DOHH2 (cell line): ENCODE measurements at regions not wholly inside any gene's neighbourhood (a gene's known extent, or its start where the extent isn't known, plus 50 kb on each side); places are given as distances from the start of the nearest gene placed in this dataset.

Experiments
- H3F3A ChIP-seq: fragments of 200-600 bp; sonication (generic), shearing (Covaris generic); 2 replicates; pipeline ENCODE4 v1.6.0; 2016; ENCODE audit warnings: antibody characterized with exemption, mild to moderate bottlenecking; ENCODE audit not compliant: control insufficient read depth, insufficient read depth
- H3K27ac ChIP-seq: fragments of 200-600 bp; sonication (generic); 2 replicates; pipeline ENCODE4 v1.5.1; 2014; ENCODE audit warnings: low read depth, mild to moderate bottlenecking, low read length, moderate library complexity
- H3K27me3 ChIP-seq: fragments of 200-600 bp; sonication (generic); 2 replicates; pipeline ENCODE4 v1.6.1; 2014; ENCODE audit warnings: mild to moderate bottlenecking, low read length, mixed read lengths; ENCODE audit not compliant: control insufficient read depth
- H3K36me3 ChIP-seq: fragments of 200-600 bp; sonication (generic); 2 replicates; pipeline ENCODE4 v1.6.1; 2014; ENCODE audit warnings: mild to moderate bottlenecking, low read length, moderate library complexity, mixed read lengths; ENCODE audit not compliant: control insufficient read depth
- H3K4me1 ChIP-seq: fragments of 200-600 bp; sonication (generic); 2 replicates; pipeline ENCODE4 v1.6.1; 2014; ENCODE audit warnings: mild to moderate bottlenecking, low read length, mixed read lengths; ENCODE audit not compliant: control insufficient read depth
- H3K4me2 ChIP-seq: fragments of 200-600 bp; sonication (generic); 2 replicates; pipeline ENCODE4 v1.6.0; 2014; ENCODE audit warnings: mild to moderate bottlenecking, low read length, moderate library complexity
- H3K4me3 ChIP-seq: fragments of 200-600 bp; sonication (generic); 2 replicates; pipeline ENCODE4 v1.5.1; 2014; ENCODE audit warnings: mild to moderate bottlenecking, low read length, mixed read lengths
- H3K79me2 ChIP-seq: fragments of 200-600 bp; sonication (generic); 2 replicates; pipeline ENCODE4 v1.6.1; 2014; ENCODE audit warnings: mild to moderate bottlenecking, low read length, mixed read lengths; ENCODE audit not compliant: control insufficient read depth
- H3K9me2 ChIP-seq: fragments of 200-600 bp; sonication (generic); replicated peaks from 2 replicates; pipeline ENCODE4 v1.6.1; 2014; ENCODE audit warnings: mild to moderate bottlenecking, low read length, mixed read lengths; ENCODE audit not compliant: control insufficient read depth
- H3K9me3 ChIP-seq: fragments of 200-600 bp; sonication (generic); 2 replicates; pipeline ENCODE4 v1.6.1; 2014; ENCODE audit warnings: antibody characterized with exemption, low read length, mixed read lengths; ENCODE audit not compliant: control insufficient read depth, insufficient read depth
- H4K20me1 ChIP-seq: fragments of 200-600 bp; sonication (generic); 2 replicates; pipeline ENCODE4 v1.6.0; 2014; ENCODE audit warnings: low read depth, mild to moderate bottlenecking, antibody characterized with exemption, low read length, moderate library complexity; ENCODE audit not compliant: control insufficient read depth, insufficient read depth
- EZH2phosphoT487 ChIP-seq: fragments of 200-600 bp; sonication (generic); IDR thresholded peaks from 2 replicates; pipeline ENCODE4 v1.6.1; 2017; ENCODE audit warnings: borderline replicate concordance, mild to moderate bottlenecking, antibody characterized with exemption, low read length, moderate library complexity, mixed read lengths
- TF ChIP-seq, protein P1 (sequence below): fragments of 200-600 bp; sonication (generic); IDR thresholded peaks from one replicate; pipeline ENCODE4 v1.5.1; 2014; ENCODE audit warnings: antibody characterized with exemption, mild to moderate bottlenecking, low read depth, low read length; ENCODE audit not compliant: poor library complexity, severe bottlenecking

DNA sequence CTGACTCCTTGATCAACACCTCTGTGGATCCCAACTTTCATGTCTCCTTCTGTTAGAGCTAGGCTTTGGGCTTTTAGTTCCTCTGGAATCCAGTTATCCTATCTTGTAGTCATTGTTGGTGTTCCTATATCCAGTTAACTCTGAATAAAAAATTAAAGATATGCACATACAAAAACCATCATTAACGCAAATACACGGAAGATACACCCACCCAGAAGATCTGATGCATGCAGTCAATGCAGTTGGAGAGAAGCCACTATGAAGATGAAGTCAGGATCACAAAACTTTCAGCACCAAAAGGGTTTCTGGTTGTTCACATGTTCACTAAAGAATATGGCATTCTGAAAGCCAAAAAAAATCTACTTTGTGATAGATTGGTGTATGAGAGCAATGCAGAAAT lies 123.6 kb upstream of the LHX8 start:
- Histone ChIP-seq H3K4me3 (no peak overlapping the region), H3K9me3 (no peaks in the 10 kb centered on the region), H3K27me3 (no peaks in the 10 kb centered on the region), H3K4me2 (no peak overlapping the region), H3K36me3 (no peaks in the 10 kb centered on the region), H3K4me1 (0 out of 2 replicates have a peak, but pooled peaks cover 4% of the 10 kb centered on the region), H3F3A (no peaks in the 10 kb centered on the region), H3K9me2 (no peaks in the 10 kb centered on the region), H3K27ac (no peak overlapping the region), H4K20me1 (no peaks in the 10 kb centered on the region), H3K79me2 (no peaks in the 10 kb centered on the region)
- no peak for TF ChIP-seq EZH2phosphoT487
- TF ChIP-seq, protein P1, sequence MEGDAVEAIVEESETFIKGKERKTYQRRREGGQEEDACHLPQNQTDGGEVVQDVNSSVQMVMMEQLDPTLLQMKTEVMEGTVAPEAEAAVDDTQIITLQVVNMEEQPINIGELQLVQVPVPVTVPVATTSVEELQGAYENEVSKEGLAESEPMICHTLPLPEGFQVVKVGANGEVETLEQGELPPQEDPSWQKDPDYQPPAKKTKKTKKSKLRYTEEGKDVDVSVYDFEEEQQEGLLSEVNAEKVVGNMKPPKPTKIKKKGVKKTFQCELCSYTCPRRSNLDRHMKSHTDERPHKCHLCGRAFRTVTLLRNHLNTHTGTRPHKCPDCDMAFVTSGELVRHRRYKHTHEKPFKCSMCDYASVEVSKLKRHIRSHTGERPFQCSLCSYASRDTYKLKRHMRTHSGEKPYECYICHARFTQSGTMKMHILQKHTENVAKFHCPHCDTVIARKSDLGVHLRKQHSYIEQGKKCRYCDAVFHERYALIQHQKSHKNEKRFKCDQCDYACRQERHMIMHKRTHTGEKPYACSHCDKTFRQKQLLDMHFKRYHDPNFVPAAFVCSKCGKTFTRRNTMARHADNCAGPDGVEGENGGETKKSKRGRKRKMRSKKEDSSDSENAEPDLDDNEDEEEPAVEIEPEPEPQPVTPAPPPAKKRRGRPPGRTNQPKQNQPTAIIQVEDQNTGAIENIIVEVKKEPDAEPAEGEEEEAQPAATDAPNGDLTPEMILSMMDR: no peak

DNA sequence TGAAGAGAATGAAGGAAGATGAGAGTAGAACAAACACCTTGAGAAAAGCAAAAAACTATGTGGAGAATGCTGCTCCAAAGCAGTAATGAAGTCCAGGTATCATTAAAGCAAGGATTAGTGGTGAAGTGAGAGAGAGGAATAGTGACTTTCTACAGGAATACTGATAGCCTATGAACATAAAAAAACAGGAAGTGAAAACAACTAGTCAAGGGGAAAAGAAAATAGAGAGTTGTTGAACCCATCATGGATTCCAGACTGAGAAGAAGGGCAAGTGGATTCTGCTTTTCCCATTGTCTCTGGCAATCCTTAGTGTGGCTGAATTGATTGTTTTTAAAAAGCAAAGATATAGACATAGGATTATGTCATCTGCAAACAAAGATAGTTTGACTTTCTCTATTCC lies 119.9 kb upstream of the LHX8 start:
- H4K20me1 ChIP-seq: no peaks in the 10 kb centered on the region
- no peaks in the 10 kb centered on the region for H3K36me3 ChIP-seq

DNA sequence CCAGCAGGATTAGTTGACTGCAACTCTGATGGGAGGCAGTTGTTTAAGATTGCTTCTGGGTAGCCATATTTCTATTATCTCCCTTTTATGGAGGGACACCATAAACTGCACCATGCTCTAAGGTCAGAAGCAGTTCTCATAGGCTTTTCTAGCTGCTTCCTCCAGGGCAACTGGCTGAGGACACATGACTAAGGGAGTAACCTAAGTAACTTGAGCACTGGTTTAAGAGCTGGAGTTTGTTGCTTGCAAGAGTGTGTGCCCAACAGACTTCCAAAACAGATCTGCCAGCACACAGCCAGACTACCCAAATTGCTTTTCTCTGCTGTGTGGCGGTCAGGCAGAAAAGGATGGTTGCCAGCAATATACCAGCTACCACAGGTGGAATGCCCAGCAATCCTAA lies 111.2 kb upstream of the LHX8 start:
- Histone ChIP-seq H3K27ac (no peak overlapping the region), H3K4me3 (no peak overlapping the region), H3F3A (no peaks in the 10 kb centered on the region), H3K9me2 (no peaks in the 10 kb centered on the region), H3K9me3 (no peaks in the 10 kb centered on the region), H3K4me2 (no peak overlapping the region), H4K20me1 (no peaks in the 10 kb centered on the region), H3K4me1 (no peaks in the 10 kb centered on the region), H3K36me3 (no peaks in the 10 kb centered on the region), H3K27me3 (no peaks in the 10 kb centered on the region), H3K79me2 (no peaks in the 10 kb centered on the region)
- TF ChIP-seq EZH2phosphoT487: no peak
- TF ChIP-seq, protein P1: no peak

More for the DNA sequence above, 119.9 kb upstream of the LHX8 start:
- no peaks in the 10 kb centered on the region for H3K9me2 ChIP-seq
- no peak overlapping the region for H3K4me2 ChIP-seq
- no peak overlapping the region for H3K4me3 ChIP-seq
- no peaks in the 10 kb centered on the region for H3K79me2 ChIP-seq
- H3K27me3 ChIP-seq: no peaks in the 10 kb centered on the region
- no peaks in the 10 kb centered on the region for H3F3A ChIP-seq
- 0 out of 2 replicates have a peak, but pooled peaks cover 4% of the 10 kb centered on the region for H3K4me1 ChIP-seq
- no peak overlapping the region for H3K27ac ChIP-seq
- TF ChIP-seq, protein P1: no peak
- no peak for TF ChIP-seq EZH2phosphoT487
- no peaks in the 10 kb centered on the region for H3K9me3 ChIP-seq

DNA sequence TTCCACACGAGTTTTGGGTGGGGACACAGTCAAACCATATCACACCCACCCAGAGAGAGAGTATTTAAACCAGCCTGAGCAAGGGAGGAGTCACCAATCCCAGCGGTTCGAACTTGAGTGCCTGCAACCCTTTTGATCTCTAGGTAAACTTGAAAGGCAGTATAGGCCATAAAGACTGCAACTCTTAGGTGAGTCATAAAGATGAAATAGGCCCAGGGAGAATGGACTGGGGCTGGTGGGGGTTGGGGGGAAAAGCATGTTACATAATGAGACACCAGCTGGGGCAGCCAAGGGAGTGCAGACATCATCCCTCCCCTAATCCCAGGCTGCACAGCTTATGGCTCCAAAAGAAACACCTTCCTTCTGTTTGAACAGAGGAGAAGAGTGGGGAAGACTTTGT lies 99.8 kb upstream of the LHX8 start:
- Histone ChIP-seq H3K79me2 (no peaks in the 10 kb centered on the region), H3K36me3 (no peaks in the 10 kb centered on the region), H3K27ac (no peak overlapping the region), H3K4me3 (no peak overlapping the region), H3K4me2 (no peak overlapping the region), H3K9me3 (peaks cover 2% of the 10 kb centered on the region; the same call in 1 of the 2 replicates), H4K20me1 (no peaks in the 10 kb centered on the region), H3F3A (no peaks in the 10 kb centered on the region), H3K9me2 (no peaks in the 10 kb centered on the region), H3K27me3 (no peaks in the 10 kb centered on the region), H3K4me1 (peaks cover 13% of the 10 kb centered on the region)
- TF ChIP-seq EZH2phosphoT487: no peak
- TF ChIP-seq, protein P1: no peak
